ENCODE measurements at regions not wholly inside any gene's neighbourhood (a gene's known extent, or its start where the extent isn't known, plus 50 kb on each side); places are given as distances from the start of the nearest gene placed in this dataset.

DNA sequence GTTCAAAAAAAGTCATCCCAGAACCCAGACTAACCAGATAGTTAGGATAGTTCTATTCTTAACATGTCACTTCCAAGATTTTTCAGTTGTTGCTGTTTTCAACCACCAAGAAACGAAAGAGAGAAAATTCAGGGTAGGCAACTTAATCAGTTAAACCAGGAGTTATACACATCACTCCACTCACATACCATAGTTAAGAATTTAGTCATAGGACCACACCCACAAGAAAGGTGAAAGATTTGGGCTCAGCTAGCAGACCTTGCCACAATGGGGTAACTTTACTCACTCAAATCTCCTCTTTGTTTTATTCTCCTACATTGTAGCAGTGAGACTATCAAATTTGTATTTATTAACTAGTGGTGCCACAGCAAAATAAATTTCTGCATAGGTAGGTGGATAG, 473.6 kb downstream of the NUP35 start:
- H3K27ac Mint-ChIP-seq (ENCODE audit: unreplicated experiment), result no peak overlapping the region

DNA sequence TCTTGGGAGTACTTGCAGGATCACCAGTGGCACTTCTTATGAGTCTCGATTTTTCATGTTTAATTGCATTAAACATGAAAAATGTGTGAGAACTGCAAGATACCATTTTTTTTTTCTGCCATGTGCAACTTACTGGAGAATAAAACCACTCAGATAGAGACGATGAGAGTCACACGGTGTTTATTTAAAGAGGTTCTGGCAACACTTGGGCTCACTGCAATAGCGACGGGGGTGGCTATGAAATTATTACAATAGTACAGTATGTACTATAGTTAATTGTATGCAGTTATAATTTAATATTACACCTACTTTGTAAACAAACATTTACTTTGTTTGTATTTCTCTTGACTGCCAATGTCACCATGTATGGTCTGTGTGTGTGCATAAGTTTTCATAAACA, 479.8 kb downstream of the NUP35 start:
- DNase-seq (ENCODE audit: low read depth, low spot score), result no peak
- no peaks in the 10 kb centered on the region for H3K4me1 Mint-ChIP-seq
- no peak overlapping the region for H3K27ac Mint-ChIP-seq (ENCODE audit: unreplicated experiment)
- TF ChIP-seq, protein P1, sequence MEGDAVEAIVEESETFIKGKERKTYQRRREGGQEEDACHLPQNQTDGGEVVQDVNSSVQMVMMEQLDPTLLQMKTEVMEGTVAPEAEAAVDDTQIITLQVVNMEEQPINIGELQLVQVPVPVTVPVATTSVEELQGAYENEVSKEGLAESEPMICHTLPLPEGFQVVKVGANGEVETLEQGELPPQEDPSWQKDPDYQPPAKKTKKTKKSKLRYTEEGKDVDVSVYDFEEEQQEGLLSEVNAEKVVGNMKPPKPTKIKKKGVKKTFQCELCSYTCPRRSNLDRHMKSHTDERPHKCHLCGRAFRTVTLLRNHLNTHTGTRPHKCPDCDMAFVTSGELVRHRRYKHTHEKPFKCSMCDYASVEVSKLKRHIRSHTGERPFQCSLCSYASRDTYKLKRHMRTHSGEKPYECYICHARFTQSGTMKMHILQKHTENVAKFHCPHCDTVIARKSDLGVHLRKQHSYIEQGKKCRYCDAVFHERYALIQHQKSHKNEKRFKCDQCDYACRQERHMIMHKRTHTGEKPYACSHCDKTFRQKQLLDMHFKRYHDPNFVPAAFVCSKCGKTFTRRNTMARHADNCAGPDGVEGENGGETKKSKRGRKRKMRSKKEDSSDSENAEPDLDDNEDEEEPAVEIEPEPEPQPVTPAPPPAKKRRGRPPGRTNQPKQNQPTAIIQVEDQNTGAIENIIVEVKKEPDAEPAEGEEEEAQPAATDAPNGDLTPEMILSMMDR (conservative IDR thresholded peaks at IDR 0.05), result no peak
- no peaks in the 10 kb centered on the region for H3K9me3 Mint-ChIP-seq
- no peaks in the 10 kb centered on the region for H3K27me3 Mint-ChIP-seq (ENCODE audit: low read depth)
- no peaks in the 10 kb centered on the region for H3K36me3 Mint-ChIP-seq (ENCODE audit: low read depth)
- no peak overlapping the region for H3K4me3 Mint-ChIP-seq

More for the DNA sequence above, 473.6 kb downstream of the NUP35 start:
- Mint-ChIP-seq H3K36me3 (ENCODE audit: low read depth) (no peaks in the 10 kb centered on the region), H3K4me3 (no peak overlapping the region), H3K4me1 (no peaks in the 10 kb centered on the region), H3K9me3 (no peaks in the 10 kb centered on the region), H3K27me3 (ENCODE audit: low read depth) (no peaks in the 10 kb centered on the region)
- TF ChIP-seq, protein P1 (conservative IDR thresholded peaks at IDR 0.05), result no peak
- no peak for DNase-seq (ENCODE audit: low read depth, low spot score)

DNA sequence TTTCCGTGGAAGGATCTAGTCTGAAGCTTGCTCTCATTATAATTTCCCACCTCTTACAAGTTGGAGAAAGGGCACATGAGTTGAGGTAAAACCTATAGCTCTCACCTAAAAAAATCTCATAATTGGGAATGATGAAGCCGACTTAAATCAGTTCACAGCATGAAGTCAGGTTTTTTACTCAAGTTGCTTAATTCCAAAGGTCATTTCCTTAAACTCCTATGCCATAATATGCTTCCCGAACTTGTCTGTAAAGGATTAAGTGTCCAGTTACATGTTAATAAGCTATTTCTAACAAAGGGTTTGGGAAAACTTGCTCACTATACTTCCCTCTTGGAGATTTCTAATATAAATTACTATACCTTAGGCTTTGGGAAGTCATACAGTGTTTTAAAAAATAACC, 481.2 kb downstream of the NUP35 start:
- no peaks in the 10 kb centered on the region for H3K9me3 Mint-ChIP-seq
- TF ChIP-seq, protein P1 (conservative IDR thresholded peaks at IDR 0.05), result no peak
- H3K27ac Mint-ChIP-seq (ENCODE audit: unreplicated experiment), result no peak overlapping the region

DNA sequence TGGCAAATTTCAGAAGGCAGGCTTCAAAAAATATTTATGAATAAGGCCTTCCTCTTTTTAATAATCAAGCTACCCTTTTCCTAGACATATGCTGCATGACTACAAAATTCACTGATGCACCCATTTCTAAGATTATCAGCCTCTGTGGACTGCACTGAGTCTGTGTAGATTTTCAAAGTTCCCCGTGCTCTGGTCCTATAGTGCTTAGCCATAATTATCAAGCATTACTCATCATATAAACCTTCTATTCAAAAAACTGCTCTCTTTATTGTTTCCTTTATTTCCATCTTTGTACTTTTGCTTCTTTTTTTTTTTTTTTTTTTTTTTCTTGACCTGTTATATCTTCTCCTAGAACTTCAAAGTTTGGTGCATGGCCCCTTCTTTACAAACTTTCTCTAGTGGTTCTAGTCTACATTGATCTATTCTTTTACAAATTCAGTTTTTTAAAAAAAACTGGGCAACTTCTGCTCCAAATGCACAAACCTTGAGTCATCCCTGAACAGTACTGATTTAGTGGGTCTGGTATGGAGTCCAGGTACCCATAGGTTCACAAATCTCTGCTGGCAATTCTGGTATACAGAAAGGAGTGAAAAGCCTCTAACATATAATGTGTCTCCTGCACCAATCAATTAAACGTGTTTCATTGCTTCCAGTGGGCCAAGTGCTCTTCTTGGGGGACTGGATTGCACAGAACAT, 481.9 kb downstream of the NUP35 start:
- Mint-ChIP-seq H3K9me3 (no peaks in the 10 kb centered on the region), H3K4me1 (peaks cover 9% of the 10 kb centered on the region), H3K4me3 (no peak overlapping the region), H3K36me3 (ENCODE audit: low read depth) (no peaks in the 10 kb centered on the region), H3K27ac (ENCODE audit: unreplicated experiment) (no peak overlapping the region), H3K27me3 (ENCODE audit: low read depth) (no peaks in the 10 kb centered on the region)
- TF ChIP-seq, protein P1 (conservative IDR thresholded peaks at IDR 0.05), result no peak
- no peak for DNase-seq (ENCODE audit: low read depth, low spot score)

More for the DNA sequence above, 481.2 kb downstream of the NUP35 start:
- Mint-ChIP-seq H3K4me3 (no peak overlapping the region), H3K36me3 (ENCODE audit: low read depth) (no peaks in the 10 kb centered on the region), H3K4me1 (peaks cover 2% of the 10 kb centered on the region), H3K27me3 (ENCODE audit: low read depth) (no peaks in the 10 kb centered on the region)
- DNase-seq (ENCODE audit: low read depth, low spot score), result no peak

DNA sequence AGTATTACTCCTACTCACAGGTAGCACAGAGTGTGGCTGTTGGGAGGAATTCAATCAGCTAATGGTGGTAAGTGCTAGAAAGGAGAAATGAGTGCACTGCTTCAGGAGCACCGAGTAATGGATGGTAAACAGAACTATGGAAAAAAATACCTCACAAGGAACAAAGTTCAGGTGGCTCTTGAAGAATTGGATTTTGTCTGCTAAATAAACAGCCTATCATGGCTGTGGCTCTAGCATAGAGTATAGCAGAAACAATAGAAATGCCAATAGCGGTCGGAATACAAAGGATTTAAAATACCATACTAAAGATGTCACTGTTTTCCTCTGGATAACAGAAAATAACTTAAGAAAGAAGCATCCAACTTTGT, 482.5 kb downstream of the NUP35 start:
- DNase-seq (ENCODE audit: low read depth, low spot score), result no peak
- Mint-ChIP-seq H3K27ac (ENCODE audit: unreplicated experiment) (no peak overlapping the region), H3K4me1 (peaks cover 12% of the 10 kb centered on the region), H3K4me3 (no peak overlapping the region), H3K27me3 (ENCODE audit: low read depth) (no peaks in the 10 kb centered on the region), H3K9me3 (no peaks in the 10 kb centered on the region), H3K36me3 (ENCODE audit: low read depth) (no peaks in the 10 kb centered on the region)
- TF ChIP-seq, protein P1 (conservative IDR thresholded peaks at IDR 0.05), result no peak

All from neural crest cell (in vitro differentiated cells).